Small intestine (tissue), 7 donors: ENCODE measurements at regions not wholly inside any gene's neighbourhood (a gene's known extent, or its start where the extent isn't known, plus 50 kb on each side); places are given as distances from the start of the nearest gene placed in this dataset.

Experiments
- DNase-seq, 2 donors: peaks; one replicate each; pipeline versions ENCODE4 v3.0.0 to v3.0.0-alpha.2; 2013
- FAIRE-seq: peaks from 2 replicates; lab custom pipeline; 2012; peaks lifted over from hg19 to GRCh38; lab: Jason Lieb, UNC
- H3K27ac ChIP-seq, 3 donors: one replicate each; pipeline ENCODE4 v1.5.1; 2013; ENCODE audit warnings: low read length in 2 of 3, mild to moderate bottlenecking in 2 of 3, control low read depth in 1 of 3, inconsistent platforms in 1 of 3, low read depth in 1 of 3, moderate library complexity in 1 of 3
- H3K27me3 ChIP-seq, 3 donors: one replicate each; pipeline ENCODE4 v1.6.1; 2013; ENCODE audit warnings: low read length in 3 of 3, inconsistent platforms in 1 of 3; ENCODE audit not compliant: control insufficient read depth in 3 of 3, insufficient read depth in 3 of 3
- H3K36me3 ChIP-seq, 3 donors: one replicate each; pipeline ENCODE4 v1.6.1; 2013; ENCODE audit warnings: low read length in 3 of 3, inconsistent platforms in 1 of 3, low read depth in 1 of 3, mild to moderate bottlenecking in 1 of 3, moderate library complexity in 1 of 3; ENCODE audit not compliant: control insufficient read depth in 3 of 3, insufficient read depth in 2 of 3
- H3K4me1 ChIP-seq, 3 donors: one replicate each; pipeline ENCODE4 v1.6.1; 2013; ENCODE audit warnings: low read length in 2 of 3, inconsistent platforms in 1 of 3, low read depth in 1 of 3, mild to moderate bottlenecking in 1 of 3, moderate library complexity in 1 of 3; ENCODE audit not compliant: control insufficient read depth in 3 of 3, insufficient read depth in 2 of 3
- H3K4me3 ChIP-seq, 3 donors: one replicate each; pipeline ENCODE4 v1.5.1; 2013; ENCODE audit warnings: low read length in 3 of 3, control low read depth in 1 of 3, inconsistent platforms in 1 of 3, low read depth in 1 of 3, mild to moderate bottlenecking in 1 of 3, moderate library complexity in 1 of 3
- H3K9me3 ChIP-seq, 2 donors: one replicate each; pipeline ENCODE4 v1.6.1; 2013; ENCODE audit warnings: low read depth in 1 of 2, low read length in 1 of 2; ENCODE audit not compliant: control insufficient read depth in 2 of 2, insufficient read depth in 1 of 2
- WGBS, 3 donors: extraction: QIAGEN DNeasy Blood & Tissue Kit; methylation state at CpG; one replicate each; pipeline ENCODE4 v1.1.7; 2013; 5-methylcytosine and 5-hydroxymethylcytosine counted together
- donor health status: healthy with polysubstance abuse.
- donor health status: control.
- donor health status: control.
- donor health status: Bipolar disorder and iron deficiency.
- donor health status: healthy.

- Histone ChIP-seq H3K36me3 (no peaks in the 10 kb centered on the region), H3K4me1 (no peaks in the 10 kb centered on the region), H3K27ac (no peak overlapping the region), H3K9me3 (peaks cover 0 to 12% of the 10 kb centered on the region in 2 donors), H3K4me3 (no peak overlapping the region), H3K27me3 (no peaks in the 10 kb centered on the region)
- WGBS, 3 donors = 82 to 91% (median 87%) methylated on average over 8 of the region's 8 CpGs
- FAIRE-seq = no peak
- no peak for DNase-seq
These were observed 1324.0 kb upstream of the USP15 start for GRCh38 chr12:60935981-60936761.

- H3K36me3 ChIP-seq = no peaks in the 10 kb centered on the region
- no peaks in the 10 kb centered on the region for H3K9me3 ChIP-seq
- DNase-seq = no peak
- no peaks in the 10 kb centered on the region for H3K4me1 ChIP-seq
- H3K4me3 ChIP-seq = no peak overlapping the region
- 83 to 86% (median 84%) methylated on average over 2 of the region's 2 CpGs for WGBS, 3 donors
- H3K27me3 ChIP-seq = no peaks in the 10 kb centered on the region
- no peak for FAIRE-seq
- no peak overlapping the region for H3K27ac ChIP-seq
These were observed 1312.7 kb upstream of the USP15 start for GRCh38 chr12:60947533-60947932.

GRCh38 chr12:60967128-60967527 lies 1293.1 kb upstream of the USP15 start:
- DNase-seq = no peak
- no peaks in the 10 kb centered on the region for H3K9me3 ChIP-seq

GRCh38 chr12:60977966-60978365 lies 1282.2 kb upstream of the USP15 start:
- DNase-seq = no peak

More at GRCh38 chr12:60967128-60967527, 1293.1 kb upstream of the USP15 start:
- no peak overlapping the region for H3K4me3 ChIP-seq
- H3K36me3 ChIP-seq = no peaks in the 10 kb centered on the region
- no peak for FAIRE-seq
- H3K27ac ChIP-seq = no peak overlapping the region
- no peaks in the 10 kb centered on the region for H3K4me1 ChIP-seq
- H3K27me3 ChIP-seq = no peaks in the 10 kb centered on the region

GRCh38 chr12:60980558-60980957 lies 1279.6 kb upstream of the USP15 start:
- Histone ChIP-seq H3K27me3 (no peaks in the 10 kb centered on the region), H3K36me3 (no peaks in the 10 kb centered on the region), H3K27ac (no peak overlapping the region), H3K4me3 (no peak overlapping the region), H3K4me1 (no peaks in the 10 kb centered on the region), H3K9me3 (peaks cover 0 to 2% of the 10 kb centered on the region in 2 donors)
- FAIRE-seq = no peak
- WGBS, 3 donors = 25 to 51% (median 30%) methylated on average over 1 of the region's 1 CpG
- no peak for DNase-seq

More at GRCh38 chr12:60977966-60978365, 1282.2 kb upstream of the USP15 start:
- Histone ChIP-seq H3K36me3 (no peaks in the 10 kb centered on the region), H3K27ac (no peak overlapping the region), H3K4me3 (no peak overlapping the region), H3K4me1 (no peaks in the 10 kb centered on the region), H3K27me3 (no peaks in the 10 kb centered on the region), H3K9me3 (peaks cover 0 to 2% of the 10 kb centered on the region in 2 donors)
- FAIRE-seq = no peak
- 35 to 57% (median 55%) methylated on average over 3 of the region's 3 CpGs for WGBS, 3 donors

- H3K36me3 ChIP-seq = no peaks in the 10 kb centered on the region
- 38 to 59% (median 46%) methylated on average over 2 of the region's 2 CpGs for WGBS, 3 donors
- H3K4me1 ChIP-seq = no peaks in the 10 kb centered on the region
- H3K4me3 ChIP-seq = no peak overlapping the region
- no peak for DNase-seq
- peaks cover 0 to 2% of the 10 kb centered on the region in 2 donors for H3K9me3 ChIP-seq
- H3K27ac ChIP-seq = no peak overlapping the region
- no peaks in the 10 kb centered on the region for H3K27me3 ChIP-seq
- FAIRE-seq = no peak
These were observed 1278.7 kb upstream of the USP15 start for GRCh38 chr12:60981473-60981872.

- H3K9me3 ChIP-seq = no peaks in the 10 kb centered on the region
- no peaks in the 10 kb centered on the region for H3K27me3 ChIP-seq
- no peak overlapping the region for H3K27ac ChIP-seq
- FAIRE-seq (no peak), DNase-seq (no peak)
- H3K4me3 ChIP-seq = no peak overlapping the region
- H3K36me3 ChIP-seq = no peaks in the 10 kb centered on the region
- no peaks in the 10 kb centered on the region for H3K4me1 ChIP-seq
- 73 to 88% (median 76%) methylated on average over 2 of the region's 2 CpGs for WGBS, 3 donors
These were observed 1268.1 kb upstream of the USP15 start for GRCh38 chr12:60992087-60992486.

GRCh38 chr12:60995256-60995825 lies 1264.9 kb upstream of the USP15 start:
- FAIRE-seq (no peak), DNase-seq (no peak)
- Histone ChIP-seq H3K27me3 (no peaks in the 10 kb centered on the region), H3K4me3 (no peak overlapping the region), H3K36me3 (no peaks in the 10 kb centered on the region), H3K27ac (no peak overlapping the region), H3K4me1 (no peaks in the 10 kb centered on the region), H3K9me3 (no peaks in the 10 kb centered on the region)
- WGBS, 3 donors = 43 to 85% (median 50%) methylated on average over 1 of the region's 1 CpG
